ENCODE measurements at regions not wholly inside any gene's neighbourhood (a gene's known extent, or its start where the extent isn't known, plus 50 kb on each side); places are given as distances from the start of the nearest gene placed in this dataset.
"Not testable (repeated sequence)": the region's sequence is repeated elsewhere in the genome, so short reads cannot be mapped to it uniquely, and the experiment has no call there.

GRCh38 chrX:35439692-35440091 is 358.4 kb upstream of the MAGEB16 start:
- TF ChIP-seq POLR2A (IDR thresholded peaks at IDR 0.05) (no peak), CTCF (IDR thresholded peaks at IDR 0.05) (no peak), POLR2AphosphoS5 (IDR thresholded peaks at IDR 0.05) (peak; percentile 5)
- intact Hi-C loops (cut with DNase I): no loop called here

GRCh38 chrX:35442421-35442820 is 355.7 kb upstream of the MAGEB16 start:
- no peak overlapping the region for H3K4me3 ChIP-seq
- no peaks in the 10 kb centered on the region for H3K27me3 ChIP-seq (replicated peaks; ENCODE audit: insufficient read depth)
- TF ChIP-seq POLR2A (IDR thresholded peaks at IDR 0.05): no peak
- no peak for TF ChIP-seq POLR2AphosphoS5 (IDR thresholded peaks at IDR 0.05)
- TF ChIP-seq CTCF (IDR thresholded peaks at IDR 0.05): no peak
- no peaks in the 10 kb centered on the region for H3K4me1 ChIP-seq (replicated peaks)
- intact Hi-C loops (cut with DNase I): no loop called here
- H3K9me3 ChIP-seq: no peaks in the 10 kb centered on the region
- H3K36me3 ChIP-seq: no peaks in the 10 kb centered on the region
- no peak for DNase-seq (ENCODE audit: low spot score)
- H3K27ac ChIP-seq: no peak overlapping the region

More at GRCh38 chrX:35439692-35440091, 358.4 kb upstream of the MAGEB16 start:
- DNase-seq (ENCODE audit: low spot score): no peak
- Histone ChIP-seq H3K36me3 (no peaks in the 10 kb centered on the region), H3K4me1 (replicated peaks) (no peaks in the 10 kb centered on the region), H3K9me3 (no peaks in the 10 kb centered on the region), H3K27me3 (replicated peaks; ENCODE audit: insufficient read depth) (no peaks in the 10 kb centered on the region), H3K27ac (no peak overlapping the region), H3K4me3 (no peak overlapping the region)
- 40% methylated on average over 2 of the region's 2 CpGs for WGBS

GRCh38 chrX:35443091-35443582 is 355.0 kb upstream of the MAGEB16 start:
- intact Hi-C loops (cut with DNase I); H3K27me3 ChIP-seq (replicated peaks; ENCODE audit: insufficient read depth); H3K36me3 ChIP-seq; H3K4me1 ChIP-seq (replicated peaks); H3K4me3 ChIP-seq; H3K27ac ChIP-seq; H3K9me3 ChIP-seq: not testable (repeated sequence)
- WGBS: 41% methylated on average over 3 of the region's 3 CpGs
- peak; percentile 38 for DNase-seq (ENCODE audit: low spot score)

- no peak overlapping the region for H3K27ac ChIP-seq
- H3K4me1 ChIP-seq (replicated peaks): no peaks in the 10 kb centered on the region
- no peaks in the 10 kb centered on the region for H3K9me3 ChIP-seq
- H3K27me3 ChIP-seq (replicated peaks; ENCODE audit: insufficient read depth): no peaks in the 10 kb centered on the region
- intact Hi-C loops (cut with DNase I): no loop called here
- no peak for DNase-seq (ENCODE audit: low spot score)
- no peaks in the 10 kb centered on the region for H3K36me3 ChIP-seq
- no peak overlapping the region for H3K4me3 ChIP-seq
- 87% methylated on average over 2 of the region's 2 CpGs for WGBS
- TF ChIP-seq CTCF (IDR thresholded peaks at IDR 0.05) (no peak), POLR2AphosphoS5 (IDR thresholded peaks at IDR 0.05) (no peak), POLR2A (IDR thresholded peaks at IDR 0.05) (no peak)
Measured at GRCh38 chrX:35444671-35445355, 353.3 kb upstream of the MAGEB16 start.

- no peak overlapping the region for H3K4me3 ChIP-seq
- DNase-seq (ENCODE audit: low spot score): no peak
- no peak for TF ChIP-seq CTCF (IDR thresholded peaks at IDR 0.05)
- no peak for TF ChIP-seq POLR2AphosphoS5 (IDR thresholded peaks at IDR 0.05)
- no peak for TF ChIP-seq POLR2A (IDR thresholded peaks at IDR 0.05)
- no peaks in the 10 kb centered on the region for H3K27me3 ChIP-seq (replicated peaks; ENCODE audit: insufficient read depth)
- H3K27ac ChIP-seq: no peak overlapping the region
- whole genome bisulfite sequencing: 60% methylated on average over 3 of the region's 3 CpGs
- H3K4me1 ChIP-seq (replicated peaks): no peaks in the 10 kb centered on the region
- H3K36me3 ChIP-seq: no peaks in the 10 kb centered on the region
- intact Hi-C loops (cut with DNase I): no loop called here
- no peaks in the 10 kb centered on the region for H3K9me3 ChIP-seq
Measured at GRCh38 chrX:35445912-35446311, 352.2 kb upstream of the MAGEB16 start.

All from prostate gland (tissue), 2 donors.